ENCODE measurements at regions not wholly inside any gene's neighbourhood (a gene's known extent, or its start where the extent isn't known, plus 50 kb on each side); places are given as distances from the start of the nearest gene placed in this dataset.

- POLR2A ChIA-PET: no interaction called here
- no peaks in the 10 kb centered on the region for H4K20me1 ChIP-seq (ENCODE audit: insufficient read depth, low read length)
- intact Hi-C loops (cut with micrococcal nuclease; ENCODE audit: unreplicated experiment): no loop called here
- CTCF ChIA-PET (ENCODE audit: low intra/inter-chr PET ratio, low total read pairs): no interaction called here
- H3K4me3 ChIP-seq (replicated peaks in 1 of 3; ENCODE audit: insufficient read depth in 1 of 3, low read depth in 2 of 3, low read length in 3 of 3): no peak overlapping the region
- H3K4me2 ChIP-seq (ENCODE audit: low read depth, low read length): no peak overlapping the region
- in situ Hi-C loops (cut with HindIII; ENCODE audit: extremely low pct_ligation_motif_present, low pct_unique_long_range_greater_than_20kb): no loop called here
- H3K9ac ChIP-seq (ENCODE audit: insufficient read depth, low read depth, low read length): no peak overlapping the region
- H3K9me3 ChIP-seq (ENCODE audit: low read length): no peaks in the 10 kb centered on the region
- WGBS (ENCODE audit: low lambda C conversion rate): 3% methylated on average over 3 of the region's 3 CpGs
- no peak overlapping the region for H2AFZ ChIP-seq (ENCODE audit: low read length)
- no peaks in the 10 kb centered on the region for H3K4me1 ChIP-seq (ENCODE audit: insufficient read depth, low read length)
- BruUV-seq (replicated peaks): no TSS peak
- DNase-seq (ENCODE audit: low spot score): no peak
- no peak for ATAC-seq
- no peaks in the 10 kb centered on the region for H3K36me3 ChIP-seq (replicated peaks in 1 of 2; ENCODE audit: control insufficient read depth in 1 of 2, insufficient read depth in 2 of 2, low read length in 2 of 2)
- no peaks in the 10 kb centered on the region for H3K79me2 ChIP-seq (ENCODE audit: insufficient read depth, low read length)
- TF ChIP-seq FOSL1 (CRISPR knock-in tag; IDR thresholded peaks at IDR 0.05; ENCODE audit: borderline replicate concordance): no peak
- TF ChIP-seq ZNF576 (CRISPR knock-in tag; IDR thresholded peaks at IDR 0.05): no peak
- FAIRE-seq: no peak
- H3K27me3 ChIP-seq (ENCODE audit: control insufficient read depth in 1 of 2, insufficient read depth in 2 of 2, low read length in 2 of 2): peaks cover 4 to 8% of the 10 kb centered on the region in 2 experiments; a peak in 4 of 5 replicates
- H3K27ac ChIP-seq (ENCODE audit: extremely low read length, insufficient read depth, low read length): no peak overlapping the region
Measured at GRCh38 chr5:141777130-141777529, 95.1 kb upstream of the ARAP3 start.

- POLR2A ChIA-PET: no interaction called here
- Histone ChIP-seq H3K36me3 (replicated peaks in 1 of 2; ENCODE audit: control insufficient read depth in 1 of 2, insufficient read depth in 2 of 2, low read length in 2 of 2) (no peaks in the 10 kb centered on the region), H3K9me3 (ENCODE audit: low read length) (no peaks in the 10 kb centered on the region), H3K4me1 (ENCODE audit: insufficient read depth, low read length) (no peaks in the 10 kb centered on the region), H3K4me3 (replicated peaks in 1 of 3; ENCODE audit: insufficient read depth in 1 of 3, low read depth in 2 of 3, low read length in 3 of 3) (no peak overlapping the region), H3K79me2 (ENCODE audit: insufficient read depth, low read length) (no peaks in the 10 kb centered on the region), H2AFZ (ENCODE audit: low read length) (no peak overlapping the region), H3K27ac (ENCODE audit: extremely low read length, insufficient read depth, low read length) (no peak overlapping the region), H3K4me2 (ENCODE audit: low read depth, low read length) (no peak overlapping the region), H3K9ac (ENCODE audit: insufficient read depth, low read depth, low read length) (no peak overlapping the region), H4K20me1 (ENCODE audit: insufficient read depth, low read length) (no peaks in the 10 kb centered on the region), H3K27me3 (ENCODE audit: control insufficient read depth in 1 of 2, insufficient read depth in 2 of 2, low read length in 2 of 2) (peaks cover 4 to 9% of the 10 kb centered on the region in 2 experiments; a peak in 4 of 5 replicates)
- in situ Hi-C loops (cut with HindIII; ENCODE audit: extremely low pct_ligation_motif_present, low pct_unique_long_range_greater_than_20kb) (no loop called here), intact Hi-C loops (cut with micrococcal nuclease; ENCODE audit: unreplicated experiment) (no loop called here)
- DNase-seq (ENCODE audit: low spot score): no peak
- CTCF ChIA-PET (ENCODE audit: low intra/inter-chr PET ratio, low total read pairs): no interaction called here
- TF ChIP-seq ZFX (CRISPR knock-in tag; IDR thresholded peaks at IDR 0.05; ENCODE audit: low read depth) (no peak), GFI1 (CRISPR knock-in tag; IDR thresholded peaks at IDR 0.05; ENCODE audit: borderline replicate concordance) (no peak), ZNF784 (CRISPR knock-in tag; IDR thresholded peaks at IDR 0.05; ENCODE audit: borderline replicate concordance) (no peak), ZSCAN12 (CRISPR knock-in tag; IDR thresholded peaks at IDR 0.05) (no peak), ZNF350 (CRISPR knock-in tag; IDR thresholded peaks at IDR 0.05; ENCODE audit: borderline replicate concordance, low read depth) (no peak), NBN (conservative IDR thresholded peaks at IDR 0.05) (no peak)
- no peak for FAIRE-seq
- WGBS (ENCODE audit: low lambda C conversion rate): 12% methylated on average over 3 of the region's 17 CpGs
- no peak for ATAC-seq
- BruUV-seq (replicated peaks): no TSS peak
Measured at GRCh38 chr5:141773779-141774562, 91.9 kb upstream of the ARAP3 start.

Measured in HepG2 (cell line).